IPS DF 6.9 (cell line): ENCODE measurements at regions not wholly inside any gene's neighbourhood (a gene's known extent, or its start where the extent isn't known, plus 50 kb on each side); places are given as distances from the start of the nearest gene placed in this dataset.

Experiments used
- DNase-seq: peaks from one replicate; pipeline ENCODE4 v3.0.0-alpha.2; 2013; ENCODE audit warnings: low read depth, low spot score
- H3K27ac ChIP-seq: one replicate; pipeline ENCODE4 v1.5.1; 2013; ENCODE audit warnings: low read length, control low read depth
- H3K27me3 ChIP-seq: 2 replicates; pipeline ENCODE4 v1.6.1; 2013; ENCODE audit warnings: mild to moderate bottlenecking, low read length; ENCODE audit not compliant: control insufficient read depth, insufficient read depth
- H3K36me3 ChIP-seq: 2 replicates; pipeline ENCODE4 v1.6.1; 2013; ENCODE audit warnings: low read length; ENCODE audit not compliant: control insufficient read depth, insufficient read depth
- H3K4me1 ChIP-seq: 2 replicates; pipeline ENCODE4 v1.6.1; 2013; ENCODE audit warnings: low read length; ENCODE audit not compliant: control insufficient read depth, insufficient read depth
- H3K4me3 ChIP-seq: 2 replicates; pipeline ENCODE4 v1.5.1; 2013; ENCODE audit warnings: mild to moderate bottlenecking, low read length
- H3K9me3 ChIP-seq: 2 replicates; pipeline ENCODE4 v1.6.1; 2013; ENCODE audit warnings: low read length, inconsistent platforms; ENCODE audit not compliant: control insufficient read depth, insufficient read depth
- WGBS: extraction: QIAGEN DNeasy Blood & Tissue Kit; methylation state at CpG from one replicate; pipeline ENCODE4 v1.1.7; 2013; ENCODE audit warnings: mixed read lengths, missing lambda C conversion rate; ENCODE audit not compliant: insufficient read length, insufficient coverage; 5-methylcytosine and 5-hydroxymethylcytosine counted together

GRCh38 chr3:115517457-115518050, 105.8 kb upstream of the GAP43 start:
- H3K4me3 ChIP-seq: no peak overlapping the region
- DNase-seq: no peak
- no peaks in the 10 kb centered on the region for H3K27me3 ChIP-seq
- no CpG with 5 or more reads among the region's 3 CpGs for WGBS
- H3K27ac ChIP-seq: no peak overlapping the region
- H3K4me1 ChIP-seq: peaks cover 3% of the 10 kb centered on the region; the same call in 1 of the 2 replicates
- H3K36me3 ChIP-seq: no peaks in the 10 kb centered on the region
- no peaks in the 10 kb centered on the region for H3K9me3 ChIP-seq

- H3K9me3 ChIP-seq: no peaks in the 10 kb centered on the region
These were observed 105.0 kb upstream of the GAP43 start for GRCh38 chr3:115518100-115518852.

GRCh38 chr3:115520241-115520640, 103.1 kb upstream of the GAP43 start:
- no peaks in the 10 kb centered on the region for H3K27me3 ChIP-seq
- no peaks in the 10 kb centered on the region for H3K36me3 ChIP-seq
- no peaks in the 10 kb centered on the region for H3K9me3 ChIP-seq
- H3K4me1 ChIP-seq: peaks cover 3% of the 10 kb centered on the region; the same call in 1 of the 2 replicates
- no peak for DNase-seq
- H3K27ac ChIP-seq: no peak overlapping the region
- WGBS: no CpG with 5 or more reads among the region's 2 CpGs
- H3K4me3 ChIP-seq: no peak overlapping the region

More at GRCh38 chr3:115518100-115518852, 105.0 kb upstream of the GAP43 start:
- H3K36me3 ChIP-seq: no peaks in the 10 kb centered on the region
- H3K4me1 ChIP-seq: peaks cover 3% of the 10 kb centered on the region; the same call in 1 of the 2 replicates
- H3K27ac ChIP-seq: no peak overlapping the region
- no CpG with 5 or more reads among the region's 4 CpGs for WGBS
- no peak overlapping the region for H3K4me3 ChIP-seq
- no peak for DNase-seq
- no peaks in the 10 kb centered on the region for H3K27me3 ChIP-seq

- Histone ChIP-seq H3K27me3 (no peaks in the 10 kb centered on the region), H3K4me3 (no peak overlapping the region), H3K27ac (no peak overlapping the region), H3K9me3 (no peaks in the 10 kb centered on the region), H3K4me1 (peaks cover 3% of the 10 kb centered on the region; the same call in 1 of the 2 replicates), H3K36me3 (no peaks in the 10 kb centered on the region)
- no peak for DNase-seq
These were observed 102.6 kb upstream of the GAP43 start for GRCh38 chr3:115520651-115521245.

GRCh38 chr3:115523458-115523857, 99.9 kb upstream of the GAP43 start:
- Histone ChIP-seq H3K27ac (no peak overlapping the region), H3K9me3 (no peaks in the 10 kb centered on the region), H3K4me1 (no peaks in the 10 kb centered on the region), H3K36me3 (no peaks in the 10 kb centered on the region), H3K4me3 (no peak overlapping the region), H3K27me3 (no peaks in the 10 kb centered on the region)
- no peak for DNase-seq
- WGBS: no CpG with 5 or more reads among the region's 1 CpG

- Histone ChIP-seq H3K27ac (no peak overlapping the region), H3K4me1 (no peaks in the 10 kb centered on the region), H3K27me3 (no peaks in the 10 kb centered on the region), H3K4me3 (no peak overlapping the region), H3K36me3 (no peaks in the 10 kb centered on the region), H3K9me3 (no peaks in the 10 kb centered on the region)
- no peak for DNase-seq
- WGBS: no CpG with 5 or more reads among the region's 2 CpGs
These were observed 98.8 kb upstream of the GAP43 start for GRCh38 chr3:115524549-115524948.

- Histone ChIP-seq H3K9me3 (no peaks in the 10 kb centered on the region), H3K36me3 (no peaks in the 10 kb centered on the region), H3K4me3 (no peak overlapping the region), H3K4me1 (no peaks in the 10 kb centered on the region), H3K27me3 (no peaks in the 10 kb centered on the region), H3K27ac (no peak overlapping the region)
- no CpG with 5 or more reads among the region's 1 CpG for WGBS
- DNase-seq: no peak
These were observed 97.6 kb upstream of the GAP43 start for GRCh38 chr3:115525731-115526130.

- no peak overlapping the region for H3K4me3 ChIP-seq
- WGBS: no CpG with 5 or more reads among the region's 1 CpG
- H3K27ac ChIP-seq: no peak overlapping the region
- H3K27me3 ChIP-seq: no peaks in the 10 kb centered on the region
- DNase-seq: no peak
- H3K4me1 ChIP-seq: no peaks in the 10 kb centered on the region; the same call in 1 of the 2 replicates
- no peaks in the 10 kb centered on the region for H3K9me3 ChIP-seq
- no peaks in the 10 kb centered on the region for H3K36me3 ChIP-seq
These were observed 90.1 kb upstream of the GAP43 start for GRCh38 chr3:115533218-115533617.

GRCh38 chr3:115536171-115536570, 87.1 kb upstream of the GAP43 start:
- Histone ChIP-seq H3K36me3 (no peaks in the 10 kb centered on the region), H3K27me3 (no peaks in the 10 kb centered on the region), H3K4me3 (no peak overlapping the region), H3K9me3 (no peaks in the 10 kb centered on the region), H3K4me1 (no peaks in the 10 kb centered on the region; the same call in 1 of the 2 replicates), H3K27ac (no peak overlapping the region)
- DNase-seq: no peak
- no CpG with 5 or more reads among the region's 2 CpGs for WGBS

- WGBS: no CpG with 5 or more reads among the region's 3 CpGs
These were observed 85.6 kb upstream of the GAP43 start for GRCh38 chr3:115537669-115538068.

More at GRCh38 chr3:115537669-115538068, 85.6 kb upstream of the GAP43 start:
- Histone ChIP-seq H3K4me3 (no peak overlapping the region), H3K27me3 (no peaks in the 10 kb centered on the region), H3K4me1 (no peaks in the 10 kb centered on the region; the same call in 1 of the 2 replicates), H3K36me3 (no peaks in the 10 kb centered on the region), H3K27ac (no peak overlapping the region), H3K9me3 (no peaks in the 10 kb centered on the region)
- no peak for DNase-seq
